ENCODE measurements at regions not wholly inside any gene's neighbourhood (a gene's known extent, or its start where the extent isn't known, plus 50 kb on each side); places are given as distances from the start of the nearest gene placed in this dataset.

- no peaks in the 10 kb centered on the region for H3K4me1 ChIP-seq
- no peak for TF ChIP-seq CTCF (IDR thresholded peaks at IDR 0.05; ENCODE audit: borderline replicate concordance)
- no peak for DNase-seq
Observed at GRCh38 chr5:116747881-116748280, 173.3 kb upstream of the SEMA6A start.

GRCh38 chr5:116746668-116747067 is 172.0 kb upstream of the SEMA6A start:
- no peak overlapping the region for H3K27ac ChIP-seq (replicated peaks)
- no peak for TF ChIP-seq CTCF (IDR thresholded peaks at IDR 0.05; ENCODE audit: borderline replicate concordance)
- H3K27me3 ChIP-seq (ENCODE audit: low read depth), result no peaks in the 10 kb centered on the region
- peaks cover 8% of the 10 kb centered on the region for H3K9me3 ChIP-seq (replicated peaks)
- intact Hi-C loops (cut with micrococcal nuclease), result no loop called here
- no peaks in the 10 kb centered on the region for H3K36me3 ChIP-seq
- no peak for DNase-seq
- no peak overlapping the region for H3K4me3 ChIP-seq
- H3K4me1 ChIP-seq, result no peaks in the 10 kb centered on the region

More at GRCh38 chr5:116747881-116748280, 173.3 kb upstream of the SEMA6A start:
- Histone ChIP-seq H3K4me3 (no peak overlapping the region), H3K9me3 (replicated peaks) (peaks cover 8% of the 10 kb centered on the region), H3K27me3 (ENCODE audit: low read depth) (no peaks in the 10 kb centered on the region), H3K36me3 (no peaks in the 10 kb centered on the region), H3K27ac (replicated peaks) (no peak overlapping the region)
- intact Hi-C loops (cut with micrococcal nuclease), result no loop called here

- intact Hi-C loops (cut with micrococcal nuclease), result no loop called here
- no peaks in the 10 kb centered on the region for H3K36me3 ChIP-seq
- DNase-seq, result no peak
- H3K4me3 ChIP-seq, result no peak overlapping the region
- H3K27ac ChIP-seq (replicated peaks), result no peak overlapping the region
- H3K9me3 ChIP-seq (replicated peaks), result peaks cover 8% of the 10 kb centered on the region
- no peak for TF ChIP-seq CTCF (IDR thresholded peaks at IDR 0.05; ENCODE audit: borderline replicate concordance)
- peaks cover 20% of the 10 kb centered on the region for H3K4me1 ChIP-seq
- H3K27me3 ChIP-seq (ENCODE audit: low read depth), result no peaks in the 10 kb centered on the region
Observed at GRCh38 chr5:116740771-116741170, 166.1 kb upstream of the SEMA6A start.

- peaks cover 25% of the 10 kb centered on the region for H3K4me1 ChIP-seq
- no peaks in the 10 kb centered on the region for H3K27me3 ChIP-seq (ENCODE audit: low read depth)
- intact Hi-C loops (cut with micrococcal nuclease), result no loop called here
- peak overlapping the region; percentile 25 for H3K27ac ChIP-seq (replicated peaks)
- peaks cover 8% of the 10 kb centered on the region for H3K9me3 ChIP-seq (replicated peaks)
- H3K4me3 ChIP-seq, result peak overlapping the region; percentile 16
- no peak for TF ChIP-seq CTCF (IDR thresholded peaks at IDR 0.05; ENCODE audit: borderline replicate concordance)
- DNase-seq, result no peak
- H3K36me3 ChIP-seq, result no peaks in the 10 kb centered on the region
Observed at GRCh38 chr5:116739571-116739970, 164.9 kb upstream of the SEMA6A start.

- Histone ChIP-seq H3K27ac (replicated peaks) (peak overlapping the region; percentile 25), H3K4me3 (no peak overlapping the region)
Observed at GRCh38 chr5:116738615-116739261, 164.1 kb upstream of the SEMA6A start.

More at GRCh38 chr5:116738615-116739261, 164.1 kb upstream of the SEMA6A start:
- TF ChIP-seq CTCF (IDR thresholded peaks at IDR 0.05; ENCODE audit: borderline replicate concordance), result no peak
- Histone ChIP-seq H3K27me3 (ENCODE audit: low read depth) (no peaks in the 10 kb centered on the region), H3K36me3 (no peaks in the 10 kb centered on the region), H3K4me1 (peaks cover 31% of the 10 kb centered on the region), H3K9me3 (replicated peaks) (peaks cover 3% of the 10 kb centered on the region)
- DNase-seq, result no peak
- intact Hi-C loops (cut with micrococcal nuclease), result no loop called here

Data from left ventricle myocardium inferior (tissue), 1 donor.